Activated B cell treated with CpG ODN at 0.5 μM for 24 hours (primary cell): ENCODE measurements at regions not wholly inside any gene's neighbourhood (a gene's known extent, or its start where the extent isn't known, plus 50 kb on each side); places are given as distances from the start of the nearest gene placed in this dataset.

Experiments
- ATAC-seq: fragments of 200-7000 bp; cut with Tn5 transposase; one replicate; pipeline ENCODE4 v1.10.0; 2021; ENCODE audit warnings: low read depth, mild to moderate bottlenecking, moderate library complexity
- CTCF ChIA-PET: fragments of 350-600 bp; sonication (Branson Sonifier 250); formaldehyde crosslinking; loops from one replicate; lab custom pipeline; 2021; ENCODE audit warnings: antibody characterized with exemption; lab: Charles Lee
- POLR2A ChIA-PET: fragments of 350-600 bp; sonication (Branson Sonifier 250); formaldehyde crosslinking; loops from one replicate; lab custom pipeline; 2021; ENCODE audit warnings: antibody characterized with exemption; lab: Charles Lee
- DNase-seq: peaks from one replicate; pipeline ENCODE4 v3.0.0; 2022
- H3K27ac Mint-ChIP-seq: one replicate; pipeline ENCODE4 v1.8.0; 2020; ENCODE audit warnings: mixed read lengths
- H3K27me3 Mint-ChIP-seq: one replicate; pipeline ENCODE4 v1.8.0; 2021; ENCODE audit warnings: mixed read lengths
- H3K36me3 Mint-ChIP-seq: one replicate; pipeline ENCODE4 v1.8.0; 2021; ENCODE audit warnings: low read depth, mixed read lengths
- H3K4me1 Mint-ChIP-seq: one replicate; pipeline ENCODE4 v1.8.0; 2021; ENCODE audit warnings: mixed read lengths
- H3K4me3 Mint-ChIP-seq: one replicate; pipeline ENCODE4 v1.8.0; 2020; ENCODE audit warnings: mild to moderate bottlenecking, mixed read lengths
- H3K9me3 Mint-ChIP-seq: one replicate; pipeline ENCODE4 v1.8.0; 2020; ENCODE audit warnings: mixed read lengths
- CTCF ChIP-seq: fragments of 200-600 bp; IDR thresholded peaks from one replicate; pipeline ENCODE4 v1.8.0; 2022; ENCODE audit warnings: antibody characterized with exemption, mild to moderate bottlenecking
- intact Hi-C: fragments of 100-400 bp; cut with micrococcal nuclease; formaldehyde crosslinking; loops from one replicate; pipeline ENCODE4 v1.15.1; 2024

- no peak for TF ChIP-seq CTCF
- H3K27me3 Mint-ChIP-seq, result no peaks in the 10 kb centered on the region
- H3K27ac Mint-ChIP-seq, result no peak overlapping the region
- no peaks in the 10 kb centered on the region for H3K4me1 Mint-ChIP-seq
- intact Hi-C loops, result no loop called here
- ChIA-PET CTCF (no interaction called here), POLR2A (no interaction called here)
- DNase-seq (no peak), ATAC-seq (no peak)
- no peaks in the 10 kb centered on the region for H3K36me3 Mint-ChIP-seq
- H3K9me3 Mint-ChIP-seq, result peaks cover 2% of the 10 kb centered on the region
- H3K4me3 Mint-ChIP-seq, result no peak overlapping the region
Measured at GRCh38 chrX:18017411-18017810, 156.3 kb upstream of the RAI2 start.

- ChIA-PET POLR2A (no interaction called here), CTCF (no interaction called here)
- Mint-ChIP-seq H3K4me1 (no peaks in the 10 kb centered on the region), H3K36me3 (no peaks in the 10 kb centered on the region), H3K27me3 (no peaks in the 10 kb centered on the region), H3K9me3 (peaks cover 2% of the 10 kb centered on the region), H3K4me3 (no peak overlapping the region), H3K27ac (no peak overlapping the region)
- DNase-seq (no peak), ATAC-seq (no peak)
- intact Hi-C loops, result no loop called here
- no peak for TF ChIP-seq CTCF
Measured at GRCh38 chrX:18016941-18017340, 155.8 kb upstream of the RAI2 start.

GRCh38 chrX:18010253-18010652, 149.2 kb upstream of the RAI2 start:
- H3K9me3 Mint-ChIP-seq, result no peaks in the 10 kb centered on the region
- H3K36me3 Mint-ChIP-seq, result no peaks in the 10 kb centered on the region
- H3K27me3 Mint-ChIP-seq, result no peaks in the 10 kb centered on the region
- intact Hi-C loops, result no loop called here
- H3K27ac Mint-ChIP-seq, result no peak overlapping the region
- no peaks in the 10 kb centered on the region for H3K4me1 Mint-ChIP-seq
- no peak overlapping the region for H3K4me3 Mint-ChIP-seq
- ChIA-PET POLR2A (no interaction called here), CTCF (no interaction called here)
- no peak for TF ChIP-seq CTCF
- no peak for ATAC-seq
- no peak for DNase-seq

GRCh38 chrX:18003876-18004275, 142.8 kb upstream of the RAI2 start:
- Mint-ChIP-seq H3K36me3 (no peaks in the 10 kb centered on the region), H3K27me3 (no peaks in the 10 kb centered on the region), H3K4me1 (no peaks in the 10 kb centered on the region), H3K9me3 (no peaks in the 10 kb centered on the region), H3K27ac (no peak overlapping the region), H3K4me3 (no peak overlapping the region)
- intact Hi-C loops, result no loop called here
- no peak for DNase-seq
- CTCF ChIA-PET, result no interaction called here
- no peak for TF ChIP-seq CTCF
- no peak for ATAC-seq
- POLR2A ChIA-PET, result no interaction called here

GRCh38 chrX:18002791-18003190, 141.7 kb upstream of the RAI2 start:
- intact Hi-C loops, result no loop called here
- DNase-seq (no peak), ATAC-seq (no peak)
- no peaks in the 10 kb centered on the region for H3K27me3 Mint-ChIP-seq
- no peak overlapping the region for H3K27ac Mint-ChIP-seq
- H3K9me3 Mint-ChIP-seq, result no peaks in the 10 kb centered on the region
- no peak for TF ChIP-seq CTCF
- no peaks in the 10 kb centered on the region for H3K36me3 Mint-ChIP-seq
- no peaks in the 10 kb centered on the region for H3K4me1 Mint-ChIP-seq
- POLR2A ChIA-PET, result no interaction called here
- CTCF ChIA-PET, result no interaction called here
- H3K4me3 Mint-ChIP-seq, result no peak overlapping the region
